ENCODE measurements at regions not wholly inside any gene's neighbourhood (a gene's known extent, or its start where the extent isn't known, plus 50 kb on each side); places are given as distances from the start of the nearest gene placed in this dataset.
"Not testable (repeated sequence)": the region's sequence is repeated elsewhere in the genome, so short reads cannot be mapped to it uniquely, and the experiment has no call there.

DNA sequence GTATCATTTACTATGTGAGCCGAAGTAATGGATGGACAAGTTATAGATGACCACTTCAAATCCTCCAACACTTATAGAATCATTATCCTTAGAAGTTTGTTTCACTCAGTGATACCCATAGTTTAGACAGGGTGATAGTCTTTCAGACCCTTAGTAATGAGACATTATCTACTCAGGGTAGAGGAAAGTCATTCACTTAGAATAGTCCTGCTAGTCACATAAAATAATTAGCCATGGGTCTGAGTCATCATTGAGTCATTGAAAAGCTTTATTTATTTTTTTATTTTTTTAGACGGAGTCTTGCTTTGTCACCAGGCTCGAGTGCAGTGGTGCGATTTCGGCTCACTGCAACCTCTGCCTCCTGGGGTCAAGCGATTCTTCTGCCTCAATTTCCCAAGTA is 321.7 kb upstream of the FSTL5 start:
- DNase-seq (ENCODE audit: low read depth), result peak; percentile 20

DNA sequence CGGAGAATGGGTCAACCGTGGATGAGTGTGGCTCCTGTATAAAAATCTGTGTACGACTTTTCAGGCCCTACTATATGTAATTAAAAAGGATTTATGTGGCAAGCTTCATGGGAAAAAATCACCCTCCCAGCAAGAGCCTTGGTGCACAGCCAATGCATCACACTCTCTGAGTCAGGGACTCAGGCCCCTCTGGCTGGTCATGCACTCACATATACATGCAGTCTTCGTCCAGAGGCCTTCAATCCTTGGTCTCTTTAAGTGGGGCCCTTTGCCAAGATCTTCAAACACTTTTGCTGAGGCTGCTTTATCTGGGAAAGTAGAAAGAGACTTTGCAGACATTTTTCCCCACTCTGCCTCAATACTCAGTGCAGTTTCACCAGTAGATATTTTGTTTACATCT is 311.4 kb upstream of the FSTL5 start:
- DNase-seq (ENCODE audit: low read depth), result no peak

DNA sequence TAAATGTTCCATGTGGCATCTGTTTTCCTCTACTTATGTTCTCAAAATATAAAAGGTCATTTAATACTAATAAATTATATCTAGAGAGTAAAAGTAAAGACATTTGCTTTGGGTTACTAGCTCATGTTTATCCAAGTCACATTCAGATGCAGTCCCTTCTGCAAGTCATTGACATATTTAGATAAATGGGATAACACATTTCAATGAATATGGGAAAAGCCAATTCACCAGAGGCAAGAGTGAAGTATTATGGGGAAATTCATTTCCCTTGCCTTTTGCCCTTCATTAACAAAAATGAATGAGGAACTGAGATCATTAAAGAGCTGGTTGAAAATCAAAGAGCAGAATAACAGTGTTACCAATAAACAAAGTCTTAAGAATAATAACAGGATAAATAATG is 306.2 kb upstream of the FSTL5 start:
- DNase-seq (ENCODE audit: low read depth), result no peak

DNA sequence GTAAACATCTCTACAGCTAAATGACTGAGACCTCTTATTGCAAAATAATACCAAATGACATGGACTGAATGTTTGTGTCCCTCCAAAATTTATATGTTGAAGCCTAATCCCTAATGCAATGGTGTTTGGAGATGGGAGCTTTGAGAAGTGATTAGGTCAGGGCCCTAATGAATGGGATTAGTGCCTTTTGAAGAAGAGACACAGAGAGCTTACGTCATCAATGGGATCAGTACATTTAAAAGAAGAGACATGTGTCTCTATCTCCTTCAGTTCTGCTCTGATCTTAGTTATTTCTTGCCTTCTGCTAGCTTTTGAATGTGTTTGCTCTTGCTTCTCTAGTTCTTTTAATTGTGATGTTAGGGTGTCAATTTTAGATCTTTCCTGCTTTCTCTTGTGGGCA is 301.6 kb upstream of the FSTL5 start:
- DNase-seq (ENCODE audit: low read depth), result not testable (repeated sequence)

DNA sequence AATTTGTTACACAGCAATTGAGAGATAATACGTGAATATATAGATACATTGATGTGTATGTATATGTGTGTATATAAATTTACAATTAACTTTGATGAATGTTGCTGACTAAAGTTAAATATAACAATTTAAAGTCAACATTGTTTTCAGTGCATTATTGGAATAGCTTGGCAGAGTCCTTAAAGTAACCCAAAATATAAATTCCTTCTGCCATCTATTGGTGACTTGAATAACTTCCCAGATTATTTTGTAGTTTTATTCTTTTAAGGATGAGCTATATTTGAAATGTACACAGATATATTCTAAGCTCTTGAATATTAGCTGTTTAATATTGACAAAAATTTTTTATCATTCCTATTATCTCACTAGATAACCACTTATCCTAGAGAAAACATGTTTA is 298.2 kb upstream of the FSTL5 start:
- no peak for DNase-seq (ENCODE audit: low read depth)

DNA sequence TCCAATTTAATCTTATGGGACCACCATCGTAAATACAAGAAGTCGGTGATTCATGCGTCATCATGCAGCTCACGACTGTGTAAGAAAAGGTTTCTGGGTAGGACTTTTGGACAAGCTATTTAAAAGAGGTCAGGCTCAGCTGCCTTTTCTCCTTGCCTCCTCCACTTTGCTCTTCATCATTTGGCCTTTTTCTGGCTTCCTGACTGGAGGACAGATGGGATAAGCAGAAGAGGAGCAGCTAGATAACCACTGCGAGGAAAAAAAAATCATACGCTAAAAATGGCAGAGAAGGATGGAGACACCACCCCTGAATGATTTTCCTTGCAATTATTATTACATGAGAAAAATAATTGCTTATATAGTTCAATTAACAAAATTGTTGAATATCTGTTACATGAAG is 294.3 kb upstream of the FSTL5 start:
- no peak for DNase-seq (ENCODE audit: low read depth)

DNA sequence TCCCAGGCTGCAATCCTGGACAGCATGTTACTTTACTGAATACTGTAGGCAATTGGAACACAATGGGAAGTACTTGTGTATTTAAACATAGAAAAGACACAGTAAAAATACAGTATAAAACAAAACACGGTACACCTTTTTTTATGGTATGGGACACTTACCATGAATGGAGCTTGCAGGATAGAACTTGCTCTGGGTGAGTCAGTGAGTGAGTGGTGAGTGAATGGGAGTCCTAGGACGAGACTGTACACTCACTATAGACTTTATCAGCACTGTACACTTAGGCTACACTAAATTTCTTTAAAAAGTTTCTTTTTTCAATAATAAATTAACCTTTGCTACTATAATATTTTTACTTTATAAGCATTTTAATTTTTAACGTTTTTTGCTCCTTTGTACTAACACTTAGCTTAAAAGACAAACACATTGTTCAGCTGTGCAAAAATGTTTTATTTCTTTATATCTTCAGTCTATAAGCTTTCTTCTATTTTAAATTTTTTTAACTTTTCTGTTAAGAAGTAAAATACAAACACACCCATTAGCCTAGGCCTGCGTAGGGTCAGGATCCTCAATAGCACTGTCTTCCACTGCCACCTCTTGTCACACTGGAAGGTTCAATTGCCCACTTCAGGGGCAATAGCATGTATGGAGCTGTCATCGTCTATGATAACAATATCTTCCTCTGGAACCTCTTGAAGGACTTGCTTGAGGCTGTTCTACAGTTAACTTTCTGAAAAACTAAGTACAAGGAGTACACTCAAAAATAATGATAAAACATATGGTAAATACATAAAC is 293.5 kb upstream of the FSTL5 start:
- no peak for DNase-seq (ENCODE audit: low read depth)

DNA sequence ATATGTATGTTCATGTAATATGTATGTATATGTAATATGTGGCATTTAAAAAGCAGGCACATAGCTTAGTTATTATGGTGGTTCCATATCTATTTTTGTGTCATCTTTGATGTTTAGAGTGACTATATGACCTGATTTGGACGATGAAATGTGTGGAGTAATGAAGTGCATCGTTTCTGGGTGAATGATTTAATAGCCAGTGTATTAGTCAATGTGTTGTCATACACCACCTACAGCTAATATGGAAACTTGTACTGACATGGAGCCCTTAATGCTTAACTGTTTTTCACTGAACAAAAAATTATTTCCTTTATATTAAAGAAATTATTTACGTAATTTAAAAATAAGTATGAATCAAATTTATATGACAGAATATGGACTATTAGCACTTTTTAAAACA is 292.3 kb upstream of the FSTL5 start:
- DNase-seq (ENCODE audit: low read depth), result no peak

DNA sequence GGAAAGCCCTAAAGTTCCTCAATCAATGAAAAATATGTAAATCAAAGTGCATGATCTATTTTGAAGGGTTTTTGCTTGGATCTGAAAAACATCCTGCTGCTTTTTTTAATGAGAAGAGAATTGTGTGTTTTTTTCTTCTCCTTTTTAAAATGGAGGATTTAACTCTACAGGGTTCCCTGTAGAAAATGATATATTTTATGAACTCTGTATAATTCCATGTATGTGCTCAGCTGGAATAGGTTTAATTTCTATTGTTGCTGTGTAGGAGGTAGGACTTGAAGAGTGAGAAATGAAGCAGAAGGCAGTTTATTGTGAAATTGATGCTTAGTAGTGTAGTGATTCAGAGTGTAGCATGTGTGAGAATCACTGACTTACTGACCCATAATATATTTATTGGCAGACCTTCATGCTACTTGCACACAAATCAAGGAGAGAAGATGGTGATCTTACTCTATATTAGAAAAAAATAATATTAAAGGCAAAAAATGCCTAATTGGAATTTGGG is 286.8 kb upstream of the FSTL5 start:
- no peak for DNase-seq (ENCODE audit: low read depth)

DNA sequence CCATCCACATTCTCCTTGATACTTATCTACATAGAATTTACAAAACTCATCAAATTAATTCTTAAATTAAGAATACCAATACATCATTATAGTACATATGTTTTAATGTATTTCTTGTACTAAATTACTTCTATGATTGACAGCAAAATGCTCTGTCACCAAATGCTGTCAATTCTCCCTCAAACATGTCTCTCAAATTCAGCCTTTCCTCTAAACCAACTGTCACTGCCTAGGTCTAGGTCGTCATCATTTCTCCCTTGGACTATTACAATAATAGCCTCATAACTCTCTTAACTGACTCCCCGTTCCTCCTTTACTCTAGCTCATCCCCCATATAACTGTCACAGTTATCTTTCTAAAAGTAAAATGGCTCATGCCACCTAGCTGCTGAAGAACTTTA is 279.7 kb upstream of the FSTL5 start:
- DNase-seq (ENCODE audit: low read depth), result no peak

DNA sequence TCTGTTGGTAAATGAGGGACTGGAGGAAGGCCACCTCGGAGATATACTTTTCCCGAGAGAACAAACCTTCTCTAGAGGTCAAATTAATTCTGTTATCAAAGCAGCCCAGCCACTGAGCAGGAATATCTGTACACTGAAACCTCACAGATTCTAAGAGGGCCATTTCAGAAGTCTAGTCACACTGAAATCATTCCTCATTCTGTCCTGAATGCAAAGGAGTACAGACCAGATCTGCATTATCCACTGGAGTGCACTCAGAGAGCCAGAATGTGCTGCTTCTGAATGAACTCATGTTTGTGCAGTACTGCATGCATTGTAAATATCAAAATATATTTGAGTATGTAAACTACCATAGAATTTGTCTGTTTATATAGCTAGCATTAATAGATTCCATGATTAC is 278.3 kb upstream of the FSTL5 start:
- no peak for DNase-seq (ENCODE audit: low read depth)

DNA sequence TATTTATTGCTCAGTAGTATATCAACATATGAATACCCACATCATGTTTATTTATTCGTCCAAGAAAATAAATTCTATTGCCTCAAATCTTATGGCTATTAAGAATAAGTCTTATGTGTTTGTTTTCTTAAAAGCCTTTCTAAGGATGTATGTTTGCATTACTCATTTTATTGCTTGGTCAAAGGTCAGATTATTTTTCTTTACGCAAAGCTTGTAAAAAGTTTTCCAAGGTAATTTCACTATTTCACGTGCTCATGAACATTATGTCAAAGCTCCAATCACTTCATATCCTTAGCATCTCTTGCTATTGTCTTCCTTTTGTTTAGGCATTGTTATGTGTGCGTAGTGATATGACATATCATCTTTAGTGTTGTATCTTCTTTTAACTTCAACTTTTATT is 258.5 kb upstream of the FSTL5 start:
- no peak for DNase-seq (ENCODE audit: low read depth)

DNA sequence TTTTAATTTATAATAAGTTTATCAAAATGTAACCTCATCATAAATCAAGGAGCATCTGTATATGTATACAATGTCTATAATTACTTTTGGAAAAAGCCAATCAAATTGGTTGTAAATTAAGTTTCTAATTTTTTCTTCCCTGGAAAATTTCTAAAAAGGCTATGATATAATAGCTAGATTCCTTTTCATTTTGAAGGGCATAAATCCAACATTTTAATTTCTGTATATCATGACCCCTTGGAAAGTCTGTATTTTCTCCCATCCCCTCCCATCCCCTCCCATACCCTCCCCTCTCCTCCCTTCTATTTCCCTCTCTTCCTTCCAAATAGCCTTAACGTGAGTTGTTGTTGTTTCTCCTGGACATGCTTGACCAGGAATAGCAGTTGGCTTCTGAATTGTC is 247.1 kb upstream of the FSTL5 start:
- no peak for DNase-seq (ENCODE audit: low read depth)

DNA sequence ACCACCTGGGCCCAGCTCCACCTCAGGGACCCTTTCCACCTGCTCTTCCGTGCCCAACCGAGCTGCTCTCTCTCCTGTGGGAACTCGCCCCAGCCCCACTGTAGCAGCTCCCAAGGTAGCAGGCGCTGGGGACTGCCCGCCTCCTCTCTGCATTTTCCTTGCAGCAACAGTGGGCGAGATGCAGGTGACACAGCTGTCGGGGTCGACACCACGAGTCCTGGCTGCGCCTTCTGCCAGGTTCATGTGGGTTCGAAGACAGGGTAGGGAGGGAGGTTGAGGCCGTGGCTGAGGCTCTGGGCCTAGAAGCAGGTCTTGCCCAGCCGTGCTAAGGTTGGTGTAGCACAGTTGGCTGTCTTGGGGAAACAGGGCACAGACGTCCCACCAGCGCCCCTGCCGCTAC is 245.2 kb upstream of the FSTL5 start:
- no peak for DNase-seq (ENCODE audit: low read depth)

DNA sequence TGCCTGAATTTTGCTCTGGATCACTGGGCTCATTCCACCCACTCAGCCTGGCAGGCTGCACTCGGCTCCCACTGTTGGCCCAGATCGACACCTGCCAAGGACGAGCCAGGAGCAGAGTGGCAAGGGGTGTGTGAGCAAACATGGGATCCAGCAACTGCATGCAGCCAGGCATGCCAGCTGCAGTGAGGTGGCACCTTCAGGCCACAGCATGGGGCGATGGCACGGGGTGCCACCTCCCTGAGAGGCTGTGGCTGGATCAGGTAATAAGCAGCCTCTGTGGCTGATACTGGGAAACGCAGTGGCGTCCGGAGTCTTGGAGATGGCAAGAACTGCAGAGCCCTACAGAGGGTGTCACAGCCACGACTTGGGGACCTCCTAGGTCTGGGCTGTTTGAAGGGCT is 244.5 kb upstream of the FSTL5 start:
- DNase-seq (ENCODE audit: low read depth), result no peak

DNA sequence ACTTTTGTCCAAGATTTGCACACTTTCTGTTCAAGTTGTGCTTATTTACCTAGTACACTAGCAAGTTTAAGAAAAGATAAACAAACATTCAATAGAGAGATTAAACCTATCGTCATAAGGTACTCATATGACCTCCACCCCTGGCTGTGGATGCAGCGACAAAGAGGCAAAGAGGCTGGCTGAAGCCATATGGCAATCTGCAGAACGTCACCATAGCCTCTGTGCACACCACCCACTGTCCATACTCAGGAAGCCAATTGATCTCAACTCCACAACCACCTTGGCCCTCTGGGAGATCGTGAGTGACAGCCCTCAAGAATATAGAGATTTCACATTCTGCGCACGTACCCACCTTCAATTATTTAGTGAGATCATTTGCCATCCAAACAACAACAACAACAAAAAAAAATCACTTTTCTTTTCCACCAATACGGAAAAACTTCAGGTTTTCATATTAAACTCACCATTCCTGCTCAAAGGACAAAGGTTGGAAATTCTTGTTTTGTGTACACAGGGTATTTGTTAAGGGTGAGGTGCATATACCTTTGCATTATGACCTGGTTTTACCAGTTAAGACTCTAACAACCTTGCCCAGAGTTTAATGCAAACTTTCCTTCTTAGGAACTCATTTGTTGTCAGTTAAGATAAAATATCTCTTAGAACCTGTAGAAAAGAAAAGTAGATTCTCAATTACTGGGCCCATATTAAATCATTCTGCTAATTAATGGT is 243.0 kb upstream of the FSTL5 start:
- no peak for DNase-seq (ENCODE audit: low read depth)

DNA sequence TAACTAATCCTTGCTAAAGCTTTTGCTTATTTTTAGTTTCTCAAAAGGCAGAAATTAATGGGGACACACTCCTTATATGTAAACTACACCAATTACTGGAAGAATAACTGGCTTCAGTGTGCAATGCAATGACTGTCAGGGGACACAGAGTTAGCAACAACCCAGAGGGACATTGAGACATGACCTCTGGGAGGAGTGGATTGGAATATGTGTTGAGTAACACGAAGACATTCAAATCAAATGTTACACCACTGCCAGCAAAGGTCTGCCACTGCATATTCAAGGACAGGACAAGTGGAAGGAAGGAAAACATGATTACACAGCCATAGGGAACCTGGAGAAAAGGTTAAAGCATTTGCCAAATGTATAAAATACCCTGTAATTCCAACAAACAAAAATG is 240.1 kb upstream of the FSTL5 start:
- no peak for DNase-seq (ENCODE audit: low read depth)

DNA sequence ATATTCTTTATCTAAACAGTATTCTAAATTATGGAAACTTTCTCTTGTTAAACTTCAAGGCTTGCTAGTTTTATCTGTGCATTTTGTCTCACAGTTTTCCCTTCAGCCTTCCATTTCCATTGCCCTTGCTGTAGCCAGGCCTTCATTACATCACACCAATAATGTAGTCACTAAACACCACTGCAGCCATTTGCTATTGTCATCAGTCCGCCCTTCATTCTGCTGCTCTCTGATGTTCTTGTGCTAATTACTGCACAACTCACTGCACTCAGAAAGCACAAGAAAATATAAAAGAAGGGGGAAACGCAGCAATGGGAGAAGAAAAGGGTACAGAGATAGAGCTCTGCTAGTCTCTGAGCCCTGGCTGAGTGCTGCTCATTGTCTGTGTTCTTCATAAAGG is 239.6 kb upstream of the FSTL5 start:
- DNase-seq (ENCODE audit: low read depth), result no peak

DNA sequence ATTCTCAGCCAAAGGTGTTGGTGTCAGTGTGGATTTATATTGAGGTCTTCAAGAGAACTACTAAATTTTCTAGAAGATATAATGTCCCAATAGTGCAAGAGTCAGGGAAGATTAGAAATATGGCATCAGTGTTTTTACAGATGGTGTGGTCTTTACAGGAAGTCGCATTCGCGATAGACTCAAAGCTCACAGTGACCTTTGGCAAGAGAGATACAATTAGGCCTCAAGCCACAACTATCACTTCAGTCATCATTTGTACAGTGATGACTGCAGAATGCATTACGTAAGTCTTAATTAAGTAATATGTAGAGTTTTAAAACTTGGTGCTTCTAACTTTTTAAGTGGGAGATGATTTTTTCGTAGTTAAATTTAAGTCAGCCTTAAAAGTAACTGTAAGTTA is 237.2 kb upstream of the FSTL5 start:
- DNase-seq (ENCODE audit: low read depth), result no peak

DNA sequence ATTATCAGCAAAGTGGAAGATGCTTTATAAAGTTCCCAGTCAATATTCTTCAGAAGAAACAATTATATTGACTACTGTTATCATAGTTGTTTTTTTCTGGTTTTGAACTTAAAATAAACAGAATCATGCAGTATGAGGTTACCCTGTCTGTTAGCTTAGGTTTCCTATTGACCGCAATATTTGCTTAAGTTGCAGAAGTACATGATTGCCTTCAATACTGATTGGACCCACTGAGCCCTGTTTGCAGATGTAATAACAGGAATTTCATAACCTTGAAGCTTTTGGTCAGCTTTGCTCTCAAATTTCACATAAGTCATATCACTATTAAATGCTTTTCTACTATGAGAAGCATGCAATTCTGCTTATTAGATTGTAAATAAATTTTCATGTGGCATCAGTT is 229.1 kb upstream of the FSTL5 start:
- no peak for DNase-seq (ENCODE audit: low read depth)

DNA sequence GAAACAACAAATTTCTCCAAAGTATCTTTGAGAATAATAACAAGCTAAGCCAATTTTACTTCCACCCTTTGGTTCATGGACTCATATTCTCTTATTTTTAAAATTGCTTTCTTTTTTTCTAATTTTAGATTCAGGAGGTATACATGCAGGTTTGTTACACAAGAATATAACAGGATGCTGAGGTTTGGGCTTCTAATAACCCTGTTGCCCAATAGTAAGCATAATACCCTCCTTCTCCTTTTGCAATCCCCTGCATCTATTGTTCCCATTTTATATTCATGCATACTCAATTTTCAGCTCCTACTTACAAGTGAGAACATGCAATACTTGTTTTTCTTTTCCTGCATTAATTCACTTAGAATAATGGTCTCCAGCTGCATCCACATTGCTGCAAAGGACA is 202.3 kb upstream of the FSTL5 start:
- no peak for DNase-seq (ENCODE audit: low read depth)

DNA sequence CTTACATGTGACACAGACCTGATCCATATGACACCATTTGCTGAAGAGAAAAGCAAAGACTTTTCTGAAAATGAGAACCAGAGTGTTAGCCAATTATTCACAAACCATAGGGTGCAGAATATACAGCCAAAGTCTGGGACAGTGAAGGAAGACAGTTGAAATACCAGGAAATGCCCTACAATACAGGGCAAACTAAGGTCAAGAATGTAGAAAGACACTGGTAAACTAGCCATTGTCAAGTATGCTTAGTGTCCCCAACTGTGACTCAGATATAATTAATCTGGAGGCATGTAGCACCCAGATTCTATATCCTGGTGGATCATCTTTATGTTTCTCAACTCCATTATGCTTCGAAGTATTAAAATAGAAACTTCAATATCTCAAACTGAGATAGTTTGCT is 200.9 kb upstream of the FSTL5 start:
- DNase-seq (ENCODE audit: low read depth), result no peak

All from LHCN-M2 (cell line).